ENCODE measurements at regions not wholly inside any gene's neighbourhood (a gene's known extent, or its start where the extent isn't known, plus 50 kb on each side); places are given as distances from the start of the nearest gene placed in this dataset.

DNA sequence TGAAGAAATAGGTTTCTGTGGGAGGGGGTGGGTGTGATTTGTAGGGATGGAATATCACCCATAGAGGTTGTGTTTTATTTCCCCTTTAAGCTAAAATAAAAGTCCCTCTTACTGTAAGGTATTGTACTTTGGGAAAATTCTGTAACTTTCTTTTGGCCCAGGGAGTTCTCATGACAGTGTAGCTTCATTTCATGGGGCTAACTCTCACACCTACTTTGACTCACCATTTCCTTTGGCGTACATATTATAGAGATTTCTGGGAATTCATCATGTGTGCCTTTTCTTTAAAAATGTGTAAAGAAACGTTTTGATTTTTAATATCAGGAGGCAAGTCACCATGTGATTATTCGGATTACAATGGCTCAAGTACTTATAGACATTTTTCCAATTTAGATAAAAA lies 477.7 kb upstream of the CFAP20DC start:
- TF ChIP-seq Cebpa-rat (IDR thresholded peaks at IDR 0.05) = no peak
- H3K4me1 ChIP-seq = no peaks in the 10 kb centered on the region
- H3K36me3 ChIP-seq = no peaks in the 10 kb centered on the region

GRCh38 chr3:59526999-59527398 lies 477.2 kb upstream of the CFAP20DC start:
- H3K27me3 ChIP-seq = no peaks in the 10 kb centered on the region
- H3K9me3 ChIP-seq (replicated peaks in 1 of 11) = no peaks in the 10 kb centered on the region
- no peak overlapping the region for H3K9ac ChIP-seq
- H3K4me1 ChIP-seq = no peaks in the 10 kb centered on the region
- H3K4me2 ChIP-seq = no peak overlapping the region
- no peak overlapping the region for H3K27ac ChIP-seq
- H4K20me1 ChIP-seq = no peaks in the 10 kb centered on the region
- no peak overlapping the region for H3K4me3 ChIP-seq
- H3K36me3 ChIP-seq = no peaks in the 10 kb centered on the region
- TF ChIP-seq Cebpa-rat (IDR thresholded peaks at IDR 0.05) = no peak

More for the DNA sequence above, 477.7 kb upstream of the CFAP20DC start:
- Histone ChIP-seq H3K9ac (no peak overlapping the region), H4K20me1 (no peaks in the 10 kb centered on the region), H3K9me3 (replicated peaks in 1 of 11) (no peaks in the 10 kb centered on the region), H3K4me3 (no peak overlapping the region), H3K4me2 (no peak overlapping the region), H3K27ac (no peak overlapping the region), H3K27me3 (no peaks in the 10 kb centered on the region)

- Histone ChIP-seq H3K27ac (no peak overlapping the region), H3K9ac (no peak overlapping the region), H3K27me3 (no peaks in the 10 kb centered on the region), H3K4me2 (no peak overlapping the region), H3K36me3 (no peaks in the 10 kb centered on the region), H3K9me3 (replicated peaks in 1 of 11) (no peaks in the 10 kb centered on the region), H4K20me1 (no peaks in the 10 kb centered on the region), H3K4me1 (no peaks in the 10 kb centered on the region), H3K4me3 (no peak overlapping the region)
- no peak for TF ChIP-seq Cebpa-rat (IDR thresholded peaks at IDR 0.05)
Measured at GRCh38 chr3:59522550-59522949, 472.7 kb upstream of the CFAP20DC start.

DNA sequence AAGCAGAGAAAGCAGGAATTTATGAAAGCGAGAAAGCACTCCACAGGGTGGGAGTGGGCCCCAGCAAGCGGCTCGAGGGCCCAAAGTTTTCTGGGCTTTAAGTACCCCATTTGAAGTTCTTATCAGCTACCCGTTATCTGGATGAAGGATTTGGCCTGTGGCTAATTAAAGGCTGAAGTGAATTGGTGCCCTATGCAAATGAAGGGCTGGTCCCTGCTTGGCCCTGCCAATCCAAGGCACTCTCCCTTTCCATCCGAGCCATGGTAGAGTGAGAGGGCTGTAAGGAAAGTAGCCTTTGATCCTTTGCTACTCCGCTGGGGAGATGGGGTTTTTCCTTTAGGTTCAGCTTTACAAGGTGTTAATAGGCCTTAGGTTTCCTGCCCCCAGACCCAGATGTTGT lies 469.3 kb upstream of the CFAP20DC start:
- no peaks in the 10 kb centered on the region for H3K9me3 ChIP-seq (replicated peaks in 1 of 11)
- H3K27ac ChIP-seq = no peak overlapping the region
- no peak overlapping the region for H3K9ac ChIP-seq
- H3K4me2 ChIP-seq = no peak overlapping the region
- no peak for TF ChIP-seq Cebpa-rat (IDR thresholded peaks at IDR 0.05)
- no peaks in the 10 kb centered on the region for H3K4me1 ChIP-seq
- no peaks in the 10 kb centered on the region for H3K36me3 ChIP-seq
- H4K20me1 ChIP-seq = no peaks in the 10 kb centered on the region
- no peaks in the 10 kb centered on the region for H3K27me3 ChIP-seq
- H3K4me3 ChIP-seq = no peak overlapping the region

DNA sequence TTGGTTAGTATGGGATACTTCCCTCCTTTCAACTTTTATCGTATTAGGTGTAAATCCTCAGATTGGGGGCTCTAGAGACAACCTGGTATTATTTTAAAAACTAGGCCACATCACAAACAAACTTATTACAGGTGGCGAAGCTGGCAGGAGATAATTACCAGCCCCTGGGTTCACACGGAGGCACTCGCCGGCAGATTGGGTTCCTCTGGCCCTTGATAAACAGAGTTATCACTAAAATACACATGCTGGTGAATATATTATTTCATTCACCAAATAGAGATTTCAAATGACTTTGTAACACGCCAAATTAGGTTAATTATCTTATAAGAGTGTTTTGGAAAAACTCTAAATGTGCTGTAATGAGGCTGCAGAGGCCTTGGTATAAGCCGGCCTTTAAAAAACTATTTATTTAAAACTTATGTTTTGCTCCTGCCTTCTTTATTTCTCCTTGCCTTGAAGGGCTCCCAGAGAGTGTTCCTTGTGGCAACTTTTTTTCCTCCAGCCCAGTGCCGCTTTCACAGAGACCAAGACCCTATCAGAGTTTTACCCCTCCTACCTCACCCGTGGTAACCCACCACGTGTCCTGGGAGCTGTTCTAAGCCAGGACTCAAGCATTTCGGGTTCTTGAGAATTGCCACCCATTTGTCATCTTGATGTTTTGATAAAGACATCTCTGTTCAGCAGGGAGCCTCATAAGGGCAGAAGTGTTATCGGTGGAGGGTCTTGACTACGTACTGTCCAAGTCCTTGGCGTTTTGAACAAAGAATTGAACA lies 468.6 kb upstream of the CFAP20DC start:
- no peaks in the 10 kb centered on the region for H3K4me1 ChIP-seq
- H3K4me3 ChIP-seq = no peak overlapping the region
- H3K4me2 ChIP-seq = no peak overlapping the region
- H3K36me3 ChIP-seq = no peaks in the 10 kb centered on the region
- H4K20me1 ChIP-seq = no peaks in the 10 kb centered on the region
- no peak overlapping the region for H3K27ac ChIP-seq
- no peak for TF ChIP-seq Cebpa-rat (IDR thresholded peaks at IDR 0.05)
- H3K27me3 ChIP-seq = no peaks in the 10 kb centered on the region
- H3K9me3 ChIP-seq (replicated peaks in 1 of 11) = no peaks in the 10 kb centered on the region
- no peak overlapping the region for H3K9ac ChIP-seq

- no peak for TF ChIP-seq Cebpa-rat (IDR thresholded peaks at IDR 0.05)
Measured at GRCh38 chr3:59517388-59517787, 467.6 kb upstream of the CFAP20DC start.

DNA sequence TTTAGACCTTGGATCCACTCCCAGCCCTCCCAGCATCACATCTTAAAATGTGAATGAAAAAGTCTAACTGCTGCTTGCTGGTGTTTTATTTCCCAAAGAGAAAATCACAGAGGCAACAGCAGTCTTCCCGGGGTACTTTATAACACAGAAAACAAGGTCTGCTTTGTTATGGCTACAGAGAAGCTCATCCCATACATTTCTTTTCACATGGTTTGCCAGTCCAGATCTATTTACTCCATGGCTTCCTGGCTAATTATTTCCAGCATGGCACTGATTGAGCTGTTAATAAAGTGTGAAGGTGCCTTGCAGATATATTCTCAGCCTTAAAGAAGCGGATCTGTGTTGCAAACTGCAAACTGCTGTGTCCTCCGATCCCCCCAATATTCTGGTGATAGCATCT lies 466.1 kb upstream of the CFAP20DC start:
- H3K4me3 ChIP-seq = no peak overlapping the region
- no peaks in the 10 kb centered on the region for H3K27me3 ChIP-seq
- no peaks in the 10 kb centered on the region for H3K36me3 ChIP-seq
- peaks cover 0 to 12% (median 8%) of the 10 kb centered on the region in 11 experiments; a peak in 14 of 22 replicates for H3K9me3 ChIP-seq (replicated peaks in 1 of 11)
- no peak overlapping the region for H3K4me2 ChIP-seq
- H3K4me1 ChIP-seq = no peaks in the 10 kb centered on the region
- no peak for TF ChIP-seq Cebpa-rat (IDR thresholded peaks at IDR 0.05)
- H4K20me1 ChIP-seq = no peaks in the 10 kb centered on the region
- H3K27ac ChIP-seq = no peak overlapping the region
- no peak overlapping the region for H3K9ac ChIP-seq

More at GRCh38 chr3:59517388-59517787, 467.6 kb upstream of the CFAP20DC start:
- no peaks in the 10 kb centered on the region for H3K36me3 ChIP-seq
- H3K4me3 ChIP-seq = no peak overlapping the region
- H4K20me1 ChIP-seq = no peaks in the 10 kb centered on the region
- H3K4me2 ChIP-seq = no peak overlapping the region
- no peaks in the 10 kb centered on the region for H3K4me1 ChIP-seq
- H3K9me3 ChIP-seq (replicated peaks in 1 of 11) = no peaks in the 10 kb centered on the region
- no peaks in the 10 kb centered on the region for H3K27me3 ChIP-seq
- no peak overlapping the region for H3K27ac ChIP-seq
- no peak overlapping the region for H3K9ac ChIP-seq

DNA sequence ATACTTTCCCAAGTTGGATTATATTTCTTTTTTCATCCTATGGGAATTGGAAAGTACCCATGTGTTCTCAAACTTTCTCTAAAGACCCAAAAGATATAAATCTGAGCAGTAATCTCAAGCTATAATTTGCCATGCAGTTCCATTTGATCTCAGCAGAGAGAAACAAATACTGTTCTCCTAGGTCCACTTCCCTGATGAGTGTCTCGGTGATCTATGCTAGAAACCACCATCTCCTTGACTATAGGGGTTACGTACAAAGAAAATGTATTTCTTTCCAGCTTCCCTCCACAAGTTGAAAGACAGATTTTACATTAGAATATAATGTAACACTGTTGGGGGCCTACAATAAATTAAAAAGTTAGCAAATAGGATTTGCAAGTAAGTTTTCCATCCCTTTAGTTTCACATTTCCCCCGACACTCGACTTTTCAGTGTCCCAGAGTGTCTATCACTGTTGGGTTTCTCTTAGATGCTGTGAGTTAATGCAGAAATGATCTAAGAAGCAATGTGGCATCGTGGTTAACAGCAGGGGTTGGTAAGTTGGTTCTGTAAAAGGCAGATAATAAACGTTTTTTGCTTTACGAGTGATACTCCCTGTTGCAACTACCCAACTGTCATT lies 465.1 kb upstream of the CFAP20DC start:
- Histone ChIP-seq H3K9me3 (replicated peaks in 1 of 11) (peaks cover 0 to 13% (median 8%) of the 10 kb centered on the region in 11 experiments; a peak in 14 of 22 replicates), H3K9ac (no peak overlapping the region), H3K36me3 (no peaks in the 10 kb centered on the region), H3K4me3 (no peak overlapping the region), H3K27me3 (no peaks in the 10 kb centered on the region), H3K4me1 (no peaks in the 10 kb centered on the region), H3K4me2 (no peak overlapping the region), H3K27ac (no peak overlapping the region), H4K20me1 (no peaks in the 10 kb centered on the region)
- no peak for TF ChIP-seq Cebpa-rat (IDR thresholded peaks at IDR 0.05)

DNA sequence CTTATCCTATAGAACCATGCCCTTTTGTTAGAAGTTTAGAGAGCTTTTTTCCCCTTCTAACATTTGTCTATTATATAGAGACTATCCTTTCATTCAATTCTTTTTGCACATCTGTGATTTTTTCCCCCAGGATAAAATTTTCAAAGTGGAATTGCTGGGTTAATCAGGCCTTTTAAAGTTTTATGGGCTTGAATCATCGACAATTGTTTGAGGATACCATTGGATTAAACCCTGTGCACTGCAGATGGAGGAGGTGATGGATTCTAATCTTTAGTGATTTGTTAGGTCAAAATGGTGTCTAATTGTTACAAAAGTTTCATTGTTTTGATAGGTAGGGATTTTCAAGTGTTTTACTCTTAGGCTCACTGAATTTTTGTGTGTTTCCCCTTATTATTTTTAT lies 463.7 kb upstream of the CFAP20DC start:
- H3K4me1 ChIP-seq = no peaks in the 10 kb centered on the region
- no peak for TF ChIP-seq Cebpa-rat (IDR thresholded peaks at IDR 0.05)

DNA sequence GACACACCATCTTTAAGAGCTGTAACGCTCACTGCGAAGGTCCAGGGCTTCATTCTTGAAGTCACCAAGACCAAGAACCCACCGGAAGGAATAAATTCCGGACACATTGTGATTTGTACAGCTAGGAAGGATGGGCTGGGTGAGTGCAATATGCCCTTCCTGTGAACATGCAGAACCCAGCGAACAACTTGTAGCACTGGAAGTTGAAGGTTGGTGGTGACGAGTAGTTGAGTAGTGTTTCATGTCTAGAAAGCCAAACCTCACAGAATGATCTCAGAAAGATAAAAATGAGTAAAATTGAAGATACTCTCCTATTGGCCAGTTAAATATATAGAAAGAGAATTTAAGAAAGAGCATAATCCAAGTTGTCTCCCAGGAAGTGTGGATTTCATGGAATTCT lies 462.2 kb upstream of the CFAP20DC start:
- H3K27ac ChIP-seq = no peak overlapping the region
- no peaks in the 10 kb centered on the region for H3K27me3 ChIP-seq
- H3K4me1 ChIP-seq = no peaks in the 10 kb centered on the region
- no peak for TF ChIP-seq Cebpa-rat (IDR thresholded peaks at IDR 0.05)
- no peak overlapping the region for H3K9ac ChIP-seq
- H3K36me3 ChIP-seq = no peaks in the 10 kb centered on the region
- H3K4me3 ChIP-seq = no peak overlapping the region
- H4K20me1 ChIP-seq = no peaks in the 10 kb centered on the region
- no peak overlapping the region for H3K4me2 ChIP-seq
- peaks cover 0 to 13% (median 8%) of the 10 kb centered on the region in 11 experiments; a peak in 14 of 22 replicates for H3K9me3 ChIP-seq (replicated peaks in 1 of 11)

More for the DNA sequence above, 463.7 kb upstream of the CFAP20DC start:
- Histone ChIP-seq H3K27me3 (no peaks in the 10 kb centered on the region), H3K4me3 (no peak overlapping the region), H3K4me2 (no peak overlapping the region), H3K36me3 (no peaks in the 10 kb centered on the region), H4K20me1 (no peaks in the 10 kb centered on the region), H3K9ac (no peak overlapping the region), H3K27ac (no peak overlapping the region), H3K9me3 (replicated peaks in 1 of 11) (peaks cover 0 to 13% (median 8%) of the 10 kb centered on the region in 11 experiments; a peak in 14 of 22 replicates)
